Cardiac muscle cell (in vitro differentiated cells and primary cell): ENCODE measurements at regions not wholly inside any gene's neighbourhood (a gene's known extent, or its start where the extent isn't known, plus 50 kb on each side); places are given as distances from the start of the nearest gene placed in this dataset.

Source experiments
- DNase-seq, 2 donors: peaks; one replicate each; pipeline versions ENCODE4 v3.0.0 to v3.0.0-alpha.2; 2010 to 2017; ENCODE audit warnings: low read depth in 1 of 2, low spot score in 1 of 2
- H3K27ac ChIP-seq: fragments of 200-600 bp; sonication (generic); 2 replicates; pipeline ENCODE4 v1.5.1; 2016
- H3K27me3 ChIP-seq: fragments of 200-600 bp; sonication (generic); 2 replicates; pipeline ENCODE4 v1.6.0; 2016; ENCODE audit warnings: control low read depth
- H3K36me3 ChIP-seq: fragments of 200-600 bp; sonication (generic); 2 replicates; pipeline ENCODE4 v1.5.1; 2016; ENCODE audit warnings: control low read depth
- H3K4me1 ChIP-seq: fragments of 200-600 bp; sonication (generic); 2 replicates; pipeline ENCODE4 v1.8.1; 2017; ENCODE audit warnings: low read depth, mild to moderate bottlenecking, mixed run types
- H3K4me3 ChIP-seq: fragments of 200-600 bp; sonication (generic); 2 replicates; pipeline ENCODE4 v1.5.1; 2016; ENCODE audit warnings: mild to moderate bottlenecking
- H3K9me3 ChIP-seq: fragments of 200-600 bp; sonication (generic); 2 replicates; pipeline ENCODE4 v1.5.1; 2017; ENCODE audit warnings: low read depth, mild to moderate bottlenecking, control low read depth
- TF ChIP-seq, protein P1 (sequence below): IDR thresholded peaks from 2 replicates; pipeline ENCODE4 v1.5.1; 2012; ENCODE audit warnings: low read depth, mild to moderate bottlenecking, low read length

DNA sequence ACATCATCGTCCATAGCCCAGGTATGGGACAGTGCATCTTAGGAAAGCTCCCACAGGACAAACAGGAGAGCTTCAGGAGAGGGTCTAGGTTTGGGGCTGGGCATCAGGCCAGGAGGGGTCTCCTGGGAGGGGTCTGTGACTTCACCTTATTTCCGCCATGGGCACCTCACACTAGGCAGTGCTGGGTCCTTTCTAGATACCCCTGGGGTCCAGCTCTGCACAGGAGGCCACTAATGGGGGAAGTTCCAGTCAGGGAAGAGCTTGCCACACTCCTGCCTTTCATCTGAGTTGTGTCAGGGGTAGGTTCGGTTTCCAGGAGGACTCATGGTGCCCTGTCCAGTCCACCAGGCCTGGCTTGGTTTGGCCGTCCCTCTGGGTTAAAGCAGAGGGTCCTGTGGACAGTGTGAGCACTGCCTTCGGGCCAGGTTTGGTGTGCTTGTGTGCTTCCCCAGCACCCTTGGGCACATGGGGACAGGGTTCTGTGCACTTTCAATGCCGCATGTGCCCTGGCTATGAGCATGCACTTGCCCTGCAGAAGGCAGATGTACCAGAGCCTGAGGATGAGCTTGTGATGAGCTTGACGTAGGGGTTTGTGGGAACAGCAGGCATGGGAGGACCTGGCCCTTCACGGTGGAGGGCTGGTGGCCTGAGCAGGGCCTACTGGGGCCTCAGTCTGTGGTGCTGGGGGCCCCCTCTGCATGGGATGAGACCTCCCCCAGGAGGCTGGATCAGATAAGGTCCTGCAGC, 377.7 kb upstream of the NUPR2 start:
- Histone ChIP-seq H3K4me3 (no peak overlapping the region), H3K9me3 (no peaks in the 10 kb centered on the region), H3K36me3 (no peaks in the 10 kb centered on the region), H3K27me3 (no peaks in the 10 kb centered on the region), H3K27ac (no peak overlapping the region), H3K4me1 (no peaks in the 10 kb centered on the region)
- TF ChIP-seq, protein P1, sequence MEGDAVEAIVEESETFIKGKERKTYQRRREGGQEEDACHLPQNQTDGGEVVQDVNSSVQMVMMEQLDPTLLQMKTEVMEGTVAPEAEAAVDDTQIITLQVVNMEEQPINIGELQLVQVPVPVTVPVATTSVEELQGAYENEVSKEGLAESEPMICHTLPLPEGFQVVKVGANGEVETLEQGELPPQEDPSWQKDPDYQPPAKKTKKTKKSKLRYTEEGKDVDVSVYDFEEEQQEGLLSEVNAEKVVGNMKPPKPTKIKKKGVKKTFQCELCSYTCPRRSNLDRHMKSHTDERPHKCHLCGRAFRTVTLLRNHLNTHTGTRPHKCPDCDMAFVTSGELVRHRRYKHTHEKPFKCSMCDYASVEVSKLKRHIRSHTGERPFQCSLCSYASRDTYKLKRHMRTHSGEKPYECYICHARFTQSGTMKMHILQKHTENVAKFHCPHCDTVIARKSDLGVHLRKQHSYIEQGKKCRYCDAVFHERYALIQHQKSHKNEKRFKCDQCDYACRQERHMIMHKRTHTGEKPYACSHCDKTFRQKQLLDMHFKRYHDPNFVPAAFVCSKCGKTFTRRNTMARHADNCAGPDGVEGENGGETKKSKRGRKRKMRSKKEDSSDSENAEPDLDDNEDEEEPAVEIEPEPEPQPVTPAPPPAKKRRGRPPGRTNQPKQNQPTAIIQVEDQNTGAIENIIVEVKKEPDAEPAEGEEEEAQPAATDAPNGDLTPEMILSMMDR = no peak
- DNase-seq = no peak

DNA sequence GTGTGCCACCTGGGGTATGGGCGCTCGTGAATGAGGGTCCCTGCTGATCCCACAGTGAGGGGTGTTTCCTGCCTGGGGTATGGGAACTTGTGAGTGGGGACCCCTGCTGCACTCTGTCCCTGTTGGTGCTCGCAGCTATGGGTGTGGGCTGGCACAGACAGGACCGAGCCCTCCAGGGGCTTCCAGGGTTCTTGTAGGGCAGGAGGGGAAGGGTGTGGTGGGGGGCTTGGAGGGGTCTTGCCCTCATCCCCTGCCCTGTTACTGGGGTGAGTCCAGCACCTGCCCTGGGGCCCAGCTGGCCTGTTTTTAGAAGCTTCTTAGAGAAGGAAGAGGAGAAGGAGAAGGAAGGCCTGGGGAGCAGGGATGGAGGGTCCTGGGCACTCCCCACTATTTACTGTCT, 377.0 kb upstream of the NUPR2 start:
- no peak overlapping the region for H3K27ac ChIP-seq
- no peaks in the 10 kb centered on the region for H3K9me3 ChIP-seq
- DNase-seq = no peak
- no peaks in the 10 kb centered on the region for H3K4me1 ChIP-seq
- H3K4me3 ChIP-seq = no peak overlapping the region
- no peaks in the 10 kb centered on the region for H3K27me3 ChIP-seq
- TF ChIP-seq, protein P1 = no peak
- no peaks in the 10 kb centered on the region for H3K36me3 ChIP-seq

DNA sequence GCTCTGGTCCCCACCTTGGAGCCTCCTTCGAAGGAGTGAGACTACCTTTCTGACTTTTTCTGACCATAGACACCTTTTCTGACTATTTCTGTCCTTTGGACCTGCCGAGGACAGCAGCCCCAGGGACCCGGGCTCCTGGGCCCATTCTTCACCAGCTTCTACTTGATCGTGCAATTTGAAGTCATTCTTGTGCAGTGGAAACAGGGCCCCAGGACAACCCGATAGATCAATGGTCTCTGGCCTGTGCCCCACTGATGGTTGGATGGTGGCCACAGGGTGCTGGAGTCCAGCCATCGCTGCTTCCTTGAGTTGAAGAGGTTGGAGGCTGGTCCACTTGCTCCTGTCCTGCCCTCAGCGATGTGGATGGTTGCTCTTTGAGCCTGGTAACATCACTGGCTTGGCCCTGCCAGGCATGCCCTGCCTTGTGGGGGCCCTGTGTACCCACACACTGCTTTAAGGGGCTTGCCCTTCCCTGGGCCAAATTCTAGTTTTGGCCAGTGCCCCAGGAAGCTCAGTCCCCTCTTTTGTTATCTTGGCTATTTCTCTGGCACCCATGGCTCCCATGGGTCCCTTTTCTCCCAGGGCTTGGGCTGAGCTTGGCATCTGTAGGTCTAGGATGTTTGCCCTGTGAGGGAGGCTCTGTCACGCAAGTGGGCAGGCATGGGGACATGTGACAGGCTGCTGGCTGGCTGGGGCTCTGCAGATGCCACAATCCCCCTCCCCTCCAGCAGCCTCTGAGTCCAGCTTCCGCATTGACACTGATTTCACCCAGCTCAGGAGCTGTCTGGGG, 375.6 kb upstream of the NUPR2 start:
- DNase-seq = no peak
- TF ChIP-seq, protein P1 = no peak
- no peaks in the 10 kb centered on the region for H3K9me3 ChIP-seq

DNA sequence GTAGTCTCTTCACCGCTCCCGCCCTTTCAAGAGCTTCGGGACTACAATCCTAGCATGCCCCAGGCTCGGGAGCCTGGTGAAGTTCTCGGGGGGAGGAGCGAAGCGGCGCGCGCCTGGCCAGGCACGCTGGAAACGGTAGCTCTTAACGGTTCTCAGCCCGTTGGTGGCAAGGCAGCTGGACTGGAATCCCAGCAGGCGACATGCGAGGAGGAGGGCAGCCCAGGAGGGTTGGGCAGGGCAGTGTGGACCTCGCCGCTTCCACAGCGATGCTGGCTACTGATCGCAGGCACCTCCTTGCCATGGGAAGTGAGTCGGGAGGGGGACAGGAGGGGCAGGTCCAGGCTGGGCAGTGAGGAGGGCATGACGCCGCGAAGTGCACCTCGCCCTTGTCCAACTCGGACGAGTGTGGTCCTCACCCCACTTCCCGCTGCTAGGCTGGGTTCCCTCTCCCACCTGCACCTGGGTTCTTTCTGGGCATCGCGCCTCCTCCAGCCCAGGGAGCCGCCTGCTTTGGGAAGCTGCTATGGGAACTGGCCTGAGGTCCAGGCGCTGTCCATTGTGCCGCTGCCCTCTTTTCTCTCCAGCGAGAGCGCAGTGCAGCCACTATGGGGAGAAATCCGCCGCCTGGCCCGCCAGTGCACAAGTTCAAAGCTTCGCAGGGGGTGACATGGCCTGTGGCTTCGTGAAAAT, 367.8 kb upstream of the NUPR2 start:
- no peaks in the 10 kb centered on the region for H3K9me3 ChIP-seq
- no peaks in the 10 kb centered on the region for H3K36me3 ChIP-seq
- TF ChIP-seq, protein P1 = no peak
- no peaks in the 10 kb centered on the region for H3K4me1 ChIP-seq
- no peak for DNase-seq
- H3K4me3 ChIP-seq = no peak overlapping the region
- no peak overlapping the region for H3K27ac ChIP-seq
- H3K27me3 ChIP-seq = no peaks in the 10 kb centered on the region

More for the DNA sequence above, 375.6 kb upstream of the NUPR2 start:
- Histone ChIP-seq H3K27me3 (no peaks in the 10 kb centered on the region), H3K36me3 (no peaks in the 10 kb centered on the region), H3K4me1 (no peaks in the 10 kb centered on the region), H3K27ac (no peak overlapping the region), H3K4me3 (no peak overlapping the region)

DNA sequence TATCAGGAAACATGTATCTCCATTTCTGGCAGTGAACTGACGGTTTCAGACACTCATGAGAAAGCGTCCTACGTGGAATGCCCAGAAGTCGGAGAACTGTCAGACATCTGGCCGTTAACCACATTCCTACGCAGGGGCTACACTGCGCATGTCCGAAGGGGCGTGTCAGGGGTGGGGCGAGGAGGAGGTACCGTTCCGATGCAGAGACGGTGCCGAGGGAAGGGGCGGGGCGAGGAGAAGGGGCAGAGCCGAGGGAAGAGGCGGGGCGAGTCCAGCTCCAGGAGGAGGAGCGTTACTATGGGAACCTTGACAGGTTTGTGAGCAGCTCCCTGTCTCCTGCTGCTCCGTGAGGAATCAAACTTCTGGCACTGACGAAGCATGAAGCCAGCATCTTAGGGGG, 366.9 kb upstream of the NUPR2 start:
- TF ChIP-seq, protein P1 = no peak
- Histone ChIP-seq H3K4me1 (no peaks in the 10 kb centered on the region), H3K4me3 (no peak overlapping the region), H3K36me3 (no peaks in the 10 kb centered on the region), H3K9me3 (no peaks in the 10 kb centered on the region), H3K27me3 (no peaks in the 10 kb centered on the region), H3K27ac (no peak overlapping the region)
- no peak for DNase-seq
